Omental fat pad (tissue), 3 donors: ENCODE measurements at regions not wholly inside any gene's neighbourhood (a gene's known extent, or its start where the extent isn't known, plus 50 kb on each side); places are given as distances from the start of the nearest gene placed in this dataset.
A peak's percentile ranks its signal among the peaks of the same experiment; 100 is the strongest.

ENCODE experiments used
- ATAC-seq: fragments of 150-250 bp; one replicate; pipeline ENCODE4 v1.9.1; 2016; ENCODE audit warnings: mild to moderate bottlenecking, moderate library complexity; ENCODE audit not compliant: low FRiP score
- DNase-seq: peaks from one replicate; pipeline ENCODE4 v3.0.0-alpha.2; 2019; ENCODE audit warnings: low spot score
- TF ChIP-seq, protein P1 (sequence below), 3 donors: fragments of 450-650 bp; IDR thresholded peaks; one replicate each; pipeline ENCODE4 v1.5.1; 2016 to 2017; ENCODE audit warnings: antibody characterized with exemption in 3 of 3, mild to moderate bottlenecking in 3 of 3, moderate library complexity in 2 of 3

DNA sequence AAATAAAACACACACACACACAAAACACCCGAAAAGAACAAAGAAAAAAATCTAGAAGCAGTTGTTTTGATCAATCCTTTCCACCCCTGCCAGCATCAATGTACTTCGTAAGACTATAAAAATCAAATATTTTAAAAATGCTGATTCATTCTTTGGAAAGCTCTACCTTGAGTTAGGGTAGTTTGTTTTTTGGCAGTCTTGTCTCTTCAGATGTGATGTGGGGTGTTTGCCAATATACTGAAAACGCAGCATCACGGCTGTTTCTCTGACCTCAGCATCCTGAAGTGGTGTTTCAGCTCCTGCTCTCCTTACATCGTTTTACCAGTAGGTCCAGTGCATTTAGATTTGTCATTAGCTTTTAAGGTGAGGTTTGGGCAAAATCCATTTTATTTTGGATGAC lies 526.0 kb downstream of the UTRN start:
- TF ChIP-seq, protein P1, sequence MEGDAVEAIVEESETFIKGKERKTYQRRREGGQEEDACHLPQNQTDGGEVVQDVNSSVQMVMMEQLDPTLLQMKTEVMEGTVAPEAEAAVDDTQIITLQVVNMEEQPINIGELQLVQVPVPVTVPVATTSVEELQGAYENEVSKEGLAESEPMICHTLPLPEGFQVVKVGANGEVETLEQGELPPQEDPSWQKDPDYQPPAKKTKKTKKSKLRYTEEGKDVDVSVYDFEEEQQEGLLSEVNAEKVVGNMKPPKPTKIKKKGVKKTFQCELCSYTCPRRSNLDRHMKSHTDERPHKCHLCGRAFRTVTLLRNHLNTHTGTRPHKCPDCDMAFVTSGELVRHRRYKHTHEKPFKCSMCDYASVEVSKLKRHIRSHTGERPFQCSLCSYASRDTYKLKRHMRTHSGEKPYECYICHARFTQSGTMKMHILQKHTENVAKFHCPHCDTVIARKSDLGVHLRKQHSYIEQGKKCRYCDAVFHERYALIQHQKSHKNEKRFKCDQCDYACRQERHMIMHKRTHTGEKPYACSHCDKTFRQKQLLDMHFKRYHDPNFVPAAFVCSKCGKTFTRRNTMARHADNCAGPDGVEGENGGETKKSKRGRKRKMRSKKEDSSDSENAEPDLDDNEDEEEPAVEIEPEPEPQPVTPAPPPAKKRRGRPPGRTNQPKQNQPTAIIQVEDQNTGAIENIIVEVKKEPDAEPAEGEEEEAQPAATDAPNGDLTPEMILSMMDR (IDR thresholded peaks at IDR 0.05): no peak
- ATAC-seq: no peak
- no peak for DNase-seq

DNA sequence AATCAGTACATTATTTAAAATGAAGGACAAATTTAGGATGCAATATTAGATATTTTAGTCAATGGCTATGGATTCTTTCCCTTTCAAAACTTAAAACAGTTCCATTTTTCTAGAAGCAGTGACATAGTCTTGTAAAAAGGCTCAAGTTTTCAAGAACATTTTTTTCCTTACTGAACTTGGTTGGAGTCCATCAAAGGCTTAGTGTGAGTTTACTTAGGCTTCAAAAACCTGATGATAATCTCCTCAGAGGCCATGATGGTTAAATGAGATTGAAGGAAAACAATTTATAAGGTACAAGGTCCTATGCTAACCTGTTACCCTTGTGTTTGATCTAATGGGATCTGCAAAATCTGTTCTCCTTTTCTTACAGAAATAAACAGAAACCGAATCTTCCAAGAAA lies 531.8 kb downstream of the UTRN start:
- TF ChIP-seq, protein P1 (IDR thresholded peaks at IDR 0.05): no peak
- DNase-seq (no peak), ATAC-seq (no peak)

DNA sequence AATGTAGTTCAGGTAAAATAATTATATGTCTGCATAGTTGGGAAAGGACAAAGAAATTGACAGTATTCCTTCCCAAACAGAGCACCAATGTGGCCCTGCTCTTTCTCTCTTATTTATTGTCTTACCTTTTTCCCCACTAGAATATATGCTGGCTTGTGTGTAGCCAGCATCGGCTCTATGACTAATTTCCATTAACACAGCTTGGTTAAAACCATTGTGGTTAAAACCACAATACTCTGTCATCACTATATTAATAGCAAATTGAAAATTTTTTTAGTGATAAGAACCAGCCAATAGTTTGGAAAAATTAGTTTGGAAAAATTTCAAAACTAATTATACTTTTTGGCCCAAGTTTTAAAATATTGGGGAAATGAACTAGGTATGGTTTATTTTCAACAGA lies 535.1 kb downstream of the UTRN start:
- TF ChIP-seq, protein P1 (IDR thresholded peaks at IDR 0.05): no peak
- no peak for ATAC-seq

DNA sequence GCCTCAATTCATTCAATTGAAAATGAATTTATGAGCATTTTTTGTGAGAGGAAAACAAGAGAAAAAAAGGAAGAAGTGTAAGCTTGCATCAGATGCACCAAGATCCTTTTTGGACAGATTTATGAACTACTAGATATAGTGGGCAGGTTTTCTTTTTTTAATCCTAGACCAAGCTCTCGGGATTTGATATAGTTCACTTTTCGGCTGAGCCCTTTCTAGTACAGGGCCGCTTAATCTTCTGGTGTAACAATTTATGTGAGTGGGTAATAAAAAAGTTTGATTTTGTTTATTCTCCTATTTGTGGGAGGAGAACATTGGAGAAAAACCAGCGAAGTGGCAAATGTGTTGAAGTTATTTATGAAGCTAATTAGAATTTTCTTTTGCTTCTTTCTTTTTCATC lies 538.0 kb downstream of the UTRN start:
- ATAC-seq (no peak), DNase-seq (no peak)
- TF ChIP-seq, protein P1 (IDR thresholded peaks at IDR 0.05): no peak

More for the DNA sequence above, 535.1 kb downstream of the UTRN start:
- no peak for DNase-seq

GRCh38 chr6:144824018-144824417 lies 538.9 kb downstream of the UTRN start:
- ATAC-seq: no peak
- DNase-seq: no peak
- TF ChIP-seq, protein P1 (IDR thresholded peaks at IDR 0.05): no peak

- no peak for DNase-seq
- no peak for ATAC-seq
- TF ChIP-seq, protein P1 (IDR thresholded peaks at IDR 0.05): no peak
These were observed 549.4 kb downstream of the UTRN start for GRCh38 chr6:144834426-144835038.

DNA sequence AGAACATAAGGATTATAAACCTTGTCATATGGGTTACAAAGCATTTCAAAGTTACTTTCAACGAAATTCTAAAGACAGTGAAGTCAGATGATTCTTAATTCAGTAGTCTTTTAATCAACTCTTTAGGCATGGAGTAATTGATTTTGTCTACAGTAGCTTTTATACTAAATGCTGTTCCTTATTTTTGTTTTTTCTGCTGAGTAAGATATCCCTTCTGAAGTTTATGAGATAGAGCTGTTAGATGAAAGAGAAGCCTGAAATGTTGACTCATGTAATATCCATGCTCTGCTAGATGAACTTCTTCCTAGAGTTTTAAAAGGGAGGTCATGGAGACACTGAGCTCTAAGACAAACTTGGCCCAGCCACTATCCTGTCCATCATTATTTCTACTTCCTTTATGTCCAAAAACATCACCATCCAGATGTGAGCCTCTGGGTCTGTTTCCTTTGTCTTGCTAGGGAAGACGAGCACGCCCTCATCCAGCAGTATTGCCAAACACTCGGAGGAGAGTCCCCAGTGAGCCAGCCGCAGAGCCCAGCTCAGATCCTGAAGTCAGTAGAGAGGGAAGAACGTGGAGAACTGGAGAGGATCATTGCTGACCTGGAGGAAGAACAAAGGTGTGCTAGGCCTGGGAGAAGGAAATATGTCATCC lies 550.3 kb downstream of the UTRN start:
- DNase-seq (no peak), ATAC-seq (peak; percentile 32)
- TF ChIP-seq, protein P1 (IDR thresholded peaks at IDR 0.05): no peak
